EL (cell line): ENCODE measurements at regions not wholly inside any gene's neighbourhood (a gene's known extent, or its start where the extent isn't known, plus 50 kb on each side); places are given as distances from the start of the nearest gene placed in this dataset.
"Not testable (repeated sequence)": the region's sequence is repeated elsewhere in the genome, so short reads cannot be mapped to it uniquely, and the experiment has no call there.

Source experiments
- DNase-seq: peaks from one replicate; pipeline ENCODE4 v3.0.0-alpha.2; 2016

GRCh38 chr12:69136931-69137613, 102.3 kb upstream of the CPSF6 start:
- DNase-seq, result no peak

GRCh38 chr12:69141074-69141473, 98.3 kb upstream of the CPSF6 start:
- no peak for DNase-seq

- no peak for DNase-seq
Observed at GRCh38 chr12:69149270-69149669, 90.1 kb upstream of the CPSF6 start.

GRCh38 chr12:69150083-69150795, 89.1 kb upstream of the CPSF6 start:
- no peak for DNase-seq

- no peak for DNase-seq
Observed at GRCh38 chr12:69150796-69151127, 88.6 kb upstream of the CPSF6 start.

GRCh38 chr12:69151254-69151764, 88.1 kb upstream of the CPSF6 start:
- no peak for DNase-seq

GRCh38 chr12:69154585-69155363, 84.6 kb upstream of the CPSF6 start:
- peak; percentile 64 for DNase-seq

GRCh38 chr12:69157023-69157655, 82.2 kb upstream of the CPSF6 start:
- peak; percentile 82 for DNase-seq

GRCh38 chr12:69161829-69162228, 77.5 kb upstream of the CPSF6 start:
- peak; percentile 16 for DNase-seq

- no peak for DNase-seq
Observed at GRCh38 chr12:69163681-69164362, 75.5 kb upstream of the CPSF6 start.

GRCh38 chr12:69167648-69168165, 71.7 kb upstream of the CPSF6 start:
- DNase-seq, result no peak

- no peak for DNase-seq
Observed at GRCh38 chr12:69168363-69168762, 71.0 kb upstream of the CPSF6 start.

GRCh38 chr12:69168828-69169227, 70.5 kb upstream of the CPSF6 start:
- no peak for DNase-seq

GRCh38 chr12:69170293-69170692, 69.1 kb upstream of the CPSF6 start:
- no peak for DNase-seq

- DNase-seq, result no peak
Observed at GRCh38 chr12:69171881-69172280, 67.5 kb upstream of the CPSF6 start.

GRCh38 chr12:69172491-69172890, 66.9 kb upstream of the CPSF6 start:
- no peak for DNase-seq

- DNase-seq, result no peak
Observed at GRCh38 chr12:69173368-69173767, 66.0 kb upstream of the CPSF6 start.

GRCh38 chr12:69179786-69180185, 59.6 kb upstream of the CPSF6 start:
- DNase-seq, result no peak

- not testable (repeated sequence) for DNase-seq
Observed at GRCh38 chr12:69187572-69187971, 51.8 kb upstream of the CPSF6 start.

GRCh38 chr12:69189378-69189978, 49.9 kb upstream of the CPSF6 start:
- no peak for DNase-seq
